Keratinocyte (primary cell): ENCODE measurements at regions not wholly inside any gene's neighbourhood (a gene's known extent, or its start where the extent isn't known, plus 50 kb on each side); places are given as distances from the start of the nearest gene placed in this dataset.

Experiments used
- DNase-seq: peaks from one replicate; pipeline ENCODE4 v3.0.0-alpha.2; 2011; ENCODE audit warnings: low read depth, missing footprints, low spot score
- FAIRE-seq: peaks from 2 replicates; lab custom pipeline; 2011; peaks lifted over from hg19 to GRCh38; lab: Jason Lieb, UNC
- H2AFZ ChIP-seq: 2 replicates; pipeline ENCODE4 v1.6.0; 2012; ENCODE audit warnings: low read length, control low read depth, inconsistent platforms; ENCODE audit not compliant: control insufficient read depth
- H3K27ac ChIP-seq: 2 replicates; pipeline ENCODE4 v1.5.1; 2011; ENCODE audit warnings: low read length; ENCODE audit not compliant: control insufficient read depth, insufficient read depth
- H3K27me3 ChIP-seq: 3 replicates; pipeline ENCODE4 v1.6.0; 2011; ENCODE audit warnings: low read length; ENCODE audit not compliant: control insufficient read depth, insufficient read depth; ENCODE audit errors: extremely low read depth
- H3K36me3 ChIP-seq, 2 experiments: 2 replicates in 1 of 2; 3 replicates in 1 of 2; pipeline ENCODE4 v1.5.1; 2011; ENCODE audit warnings: low read length in 2 of 2, mild to moderate bottlenecking in 1 of 2; ENCODE audit not compliant: control insufficient read depth in 2 of 2, insufficient read depth in 2 of 2; ENCODE audit errors: extremely low read depth in 1 of 2
- H3K4me1 ChIP-seq: 3 replicates; pipeline ENCODE4 v1.5.1; 2011; ENCODE audit warnings: low read length; ENCODE audit not compliant: control insufficient read depth, insufficient read depth; ENCODE audit errors: extremely low read depth
- H3K4me2 ChIP-seq: 3 replicates; pipeline ENCODE4 v1.6.0; 2011; ENCODE audit warnings: low read depth, low read length; ENCODE audit not compliant: control insufficient read depth, insufficient read depth; ENCODE audit errors: extremely low read depth
- H3K4me3 ChIP-seq, 3 experiments: fragments of 200-600 bp in 1 of 3; sonication (generic) in 1 of 3; 2 replicates in 2 of 3; 3 replicates in 1 of 3; pipeline ENCODE4 v1.5.1; 2011 to 2016; ENCODE audit warnings: low read length in 3 of 3, mild to moderate bottlenecking in 3 of 3, control low read depth in 2 of 3, inconsistent platforms in 1 of 3, low read depth in 1 of 3, mixed read lengths in 1 of 3, mixed run types in 1 of 3, moderate library complexity in 1 of 3; ENCODE audit not compliant: control insufficient read depth in 2 of 3, insufficient read depth in 2 of 3; ENCODE audit errors: extremely low read depth in 1 of 3
- H3K79me2 ChIP-seq: 2 replicates; pipeline ENCODE4 v1.6.0; 2012; ENCODE audit warnings: low read length; ENCODE audit not compliant: control insufficient read depth, insufficient read depth
- H3K9ac ChIP-seq: 3 replicates; pipeline ENCODE4 v1.6.0; 2011; ENCODE audit warnings: low read length; ENCODE audit not compliant: control insufficient read depth, insufficient read depth; ENCODE audit errors: extremely low read depth
- H3K9me1 ChIP-seq: 3 replicates; pipeline ENCODE4 v1.6.0; 2011; ENCODE audit warnings: low read length; ENCODE audit not compliant: control insufficient read depth, insufficient read depth; ENCODE audit errors: extremely low read depth
- H3K9me3 ChIP-seq: 2 replicates; pipeline ENCODE4 v1.5.1; 2012; ENCODE audit warnings: low read depth, low read length; ENCODE audit not compliant: control insufficient read depth
- H4K20me1 ChIP-seq: 3 replicates; pipeline ENCODE4 v1.6.0; 2011; ENCODE audit warnings: low read length; ENCODE audit not compliant: control insufficient read depth, insufficient read depth; ENCODE audit errors: extremely low read depth
- EZH2 ChIP-seq: IDR thresholded peaks from one replicate; pipeline ENCODE4 v1.6.1; 2012; ENCODE audit warnings: inconsistent platforms, mild to moderate bottlenecking, low read length, moderate library complexity
- dilution Hi-C: fragments of 300-500 bp; cut with MboI; formaldehyde crosslinking; loops from one replicate; pipeline ENCODE4 v1.7.0; 2020; ENCODE audit warnings: low sequenced_read_pairs; ENCODE audit not compliant: extremely low pct_ligation_motif_present
- TF ChIP-seq, protein P1 (sequence below), 3 experiments: IDR thresholded peaks in 1 of 3; conservative IDR thresholded peaks in 1 of 3; optimal IDR thresholded peaks in 1 of 3; 2 replicates in 2 of 3; 3 replicates in 1 of 3; pipeline versions ENCODE3 to v1.5.1; 2011; ENCODE audit warnings: low read length in 3 of 3, mild to moderate bottlenecking in 3 of 3, moderate library complexity in 2 of 3, control low read depth in 1 of 3, inconsistent platforms in 1 of 3; ENCODE audit not compliant: insufficient read depth in 2 of 3; ENCODE audit errors: extremely low read depth in 1 of 3

DNA sequence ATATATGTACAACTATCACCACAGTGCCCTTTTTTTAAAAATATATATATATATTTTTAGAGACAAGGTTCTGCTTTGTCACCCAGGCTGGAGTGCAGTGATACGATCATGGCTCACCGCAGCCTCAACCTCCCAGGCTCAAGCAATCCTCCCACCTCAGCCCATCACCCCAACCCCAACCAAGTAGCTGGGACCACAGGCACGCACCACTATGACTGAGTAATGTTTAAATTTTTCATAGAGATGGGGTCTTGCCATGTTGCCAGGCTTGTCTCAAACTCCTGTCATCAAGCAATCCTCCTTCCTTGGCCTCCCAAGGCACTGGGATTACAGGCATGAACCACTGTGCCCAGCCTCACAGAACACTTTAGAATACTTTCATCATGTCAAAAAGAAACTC lies 234.9 kb downstream of the SH2D4B start:
- FAIRE-seq (no peak), DNase-seq (no peak)
- Histone ChIP-seq H3K9me1 (no peaks in the 10 kb centered on the region), H3K36me3 (no peaks in the 10 kb centered on the region), H4K20me1 (no peaks in the 10 kb centered on the region), H3K27ac (no peak overlapping the region), H3K4me3 (no peak overlapping the region), H3K4me1 (no peaks in the 10 kb centered on the region), H2AFZ (no peak overlapping the region), H3K27me3 (no peaks in the 10 kb centered on the region), H3K79me2 (no peaks in the 10 kb centered on the region), H3K9ac (no peak overlapping the region), H3K4me2 (no peak overlapping the region), H3K9me3 (no peaks in the 10 kb centered on the region)
- no peak for TF ChIP-seq EZH2
- TF ChIP-seq, protein P1, sequence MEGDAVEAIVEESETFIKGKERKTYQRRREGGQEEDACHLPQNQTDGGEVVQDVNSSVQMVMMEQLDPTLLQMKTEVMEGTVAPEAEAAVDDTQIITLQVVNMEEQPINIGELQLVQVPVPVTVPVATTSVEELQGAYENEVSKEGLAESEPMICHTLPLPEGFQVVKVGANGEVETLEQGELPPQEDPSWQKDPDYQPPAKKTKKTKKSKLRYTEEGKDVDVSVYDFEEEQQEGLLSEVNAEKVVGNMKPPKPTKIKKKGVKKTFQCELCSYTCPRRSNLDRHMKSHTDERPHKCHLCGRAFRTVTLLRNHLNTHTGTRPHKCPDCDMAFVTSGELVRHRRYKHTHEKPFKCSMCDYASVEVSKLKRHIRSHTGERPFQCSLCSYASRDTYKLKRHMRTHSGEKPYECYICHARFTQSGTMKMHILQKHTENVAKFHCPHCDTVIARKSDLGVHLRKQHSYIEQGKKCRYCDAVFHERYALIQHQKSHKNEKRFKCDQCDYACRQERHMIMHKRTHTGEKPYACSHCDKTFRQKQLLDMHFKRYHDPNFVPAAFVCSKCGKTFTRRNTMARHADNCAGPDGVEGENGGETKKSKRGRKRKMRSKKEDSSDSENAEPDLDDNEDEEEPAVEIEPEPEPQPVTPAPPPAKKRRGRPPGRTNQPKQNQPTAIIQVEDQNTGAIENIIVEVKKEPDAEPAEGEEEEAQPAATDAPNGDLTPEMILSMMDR (optimal IDR thresholded peaks at IDR 0.05 in 1 of 3, IDR thresholded peaks at IDR 0.05 in 1 of 3, conservative IDR thresholded peaks at IDR 0.05 in 1 of 3; ENCODE audit: extremely low read depth in 1 of 3, insufficient read depth in 2 of 3, low read length in 3 of 3), result no peak
- dilution Hi-C loops, result no loop called here

DNA sequence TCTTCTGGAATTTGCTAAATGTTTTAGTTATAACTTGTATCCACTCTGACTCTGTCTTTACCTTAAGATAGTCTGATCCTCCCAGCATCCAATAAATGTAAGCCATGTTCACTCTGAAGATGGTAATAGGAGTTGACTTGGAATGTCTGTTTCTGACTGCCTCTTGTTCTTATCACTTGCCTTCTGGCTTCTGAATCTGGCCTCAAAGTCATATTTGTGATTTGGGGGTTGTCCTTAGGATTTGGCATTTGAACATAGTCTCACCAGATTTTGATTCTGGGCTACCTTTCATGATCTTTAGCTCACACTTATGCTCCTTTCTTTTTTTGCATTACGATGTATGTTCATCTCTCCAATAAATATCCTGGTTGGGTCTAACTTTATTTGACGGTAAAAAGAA lies 247.0 kb downstream of the SH2D4B start:
- no peak for TF ChIP-seq EZH2
- TF ChIP-seq, protein P1 (optimal IDR thresholded peaks at IDR 0.05 in 1 of 3, IDR thresholded peaks at IDR 0.05 in 1 of 3, conservative IDR thresholded peaks at IDR 0.05 in 1 of 3; ENCODE audit: extremely low read depth in 1 of 3, insufficient read depth in 2 of 3, low read length in 3 of 3), result no peak
- Histone ChIP-seq H4K20me1 (no peaks in the 10 kb centered on the region), H3K36me3 (no peaks in the 10 kb centered on the region), H3K9me3 (no peaks in the 10 kb centered on the region), H3K79me2 (no peaks in the 10 kb centered on the region), H3K4me2 (no peak overlapping the region), H3K27me3 (no peaks in the 10 kb centered on the region), H3K9me1 (no peaks in the 10 kb centered on the region), H2AFZ (no peak overlapping the region), H3K9ac (no peak overlapping the region), H3K4me1 (no peaks in the 10 kb centered on the region), H3K4me3 (no peak overlapping the region), H3K27ac (no peak overlapping the region)
- FAIRE-seq, result no peak
- DNase-seq, result no peak
- dilution Hi-C loops, result no loop called here
